ENCODE measurements at regions not wholly inside any gene's neighbourhood (a gene's known extent, or its start where the extent isn't known, plus 50 kb on each side); places are given as distances from the start of the nearest gene placed in this dataset.
A peak's percentile ranks its signal among the peaks of the same experiment; 100 is the strongest.
"Not testable (repeated sequence)": the region's sequence is repeated elsewhere in the genome, so short reads cannot be mapped to it uniquely, and the experiment has no call there.

GRCh38 chr16:48105976-48106375, 49.8 kb downstream of the ABCC12 start:
- no peak for DNase-seq

GRCh38 chr16:48105456-48105855, 50.3 kb downstream of the ABCC12 start:
- DNase-seq, result no peak

GRCh38 chr16:48103591-48103990, 52.2 kb downstream of the ABCC12 start:
- DNase-seq, result no peak

GRCh38 chr16:48102083-48103008, 53.4 kb downstream of the ABCC12 start:
- no peak for DNase-seq

- DNase-seq, result peak; percentile 63 to 70
These were observed 54.6 kb downstream of the ABCC12 start for GRCh38 chr16:48101069-48101674.

GRCh38 chr16:48099455-48099854, 56.3 kb downstream of the ABCC12 start:
- no peak for DNase-seq

- DNase-seq, result no peak
These were observed 57.3 kb downstream of the ABCC12 start for GRCh38 chr16:48098472-48098871.

GRCh38 chr16:48091117-48091516, 64.7 kb downstream of the ABCC12 start:
- no peak for DNase-seq

GRCh38 chr16:48089053-48089792, 66.6 kb downstream of the ABCC12 start:
- no peak for DNase-seq

- DNase-seq, result no peak
These were observed 68.2 kb downstream of the ABCC12 start for GRCh38 chr16:48087639-48088038.

- no peak for DNase-seq
These were observed 69.4 kb downstream of the ABCC12 start for GRCh38 chr16:48086422-48086821.

GRCh38 chr16:48085729-48086128, 70.1 kb downstream of the ABCC12 start:
- no peak for DNase-seq

- no peak for DNase-seq
These were observed 71.0 kb downstream of the ABCC12 start for GRCh38 chr16:48084826-48085225.

- no peak for DNase-seq
These were observed 73.3 kb downstream of the ABCC12 start for GRCh38 chr16:48082516-48082915.

GRCh38 chr16:48081656-48082055, 74.1 kb downstream of the ABCC12 start:
- DNase-seq, result no peak

GRCh38 chr16:48076455-48077012, 79.3 kb downstream of the ABCC12 start:
- no peak for DNase-seq

GRCh38 chr16:48075398-48075797, 80.4 kb downstream of the ABCC12 start:
- no peak for DNase-seq

- no peak for DNase-seq
These were observed 88.4 kb downstream of the ABCC12 start for GRCh38 chr16:48067388-48067787.

GRCh38 chr16:48064971-48065370, 90.8 kb downstream of the ABCC12 start:
- DNase-seq, result no peak

GRCh38 chr16:48062681-48063080, 93.1 kb downstream of the ABCC12 start:
- no peak for DNase-seq

- no peak for DNase-seq
These were observed 95.9 kb downstream of the ABCC12 start for GRCh38 chr16:48059936-48060335.

GRCh38 chr16:48059190-48059589, 96.6 kb downstream of the ABCC12 start:
- not testable (repeated sequence) for DNase-seq

- no peak for DNase-seq
These were observed 98.7 kb downstream of the ABCC12 start for GRCh38 chr16:48057048-48057447.
